ENCODE measurements at regions not wholly inside any gene's neighbourhood (a gene's known extent, or its start where the extent isn't known, plus 50 kb on each side); places are given as distances from the start of the nearest gene placed in this dataset.

DNA sequence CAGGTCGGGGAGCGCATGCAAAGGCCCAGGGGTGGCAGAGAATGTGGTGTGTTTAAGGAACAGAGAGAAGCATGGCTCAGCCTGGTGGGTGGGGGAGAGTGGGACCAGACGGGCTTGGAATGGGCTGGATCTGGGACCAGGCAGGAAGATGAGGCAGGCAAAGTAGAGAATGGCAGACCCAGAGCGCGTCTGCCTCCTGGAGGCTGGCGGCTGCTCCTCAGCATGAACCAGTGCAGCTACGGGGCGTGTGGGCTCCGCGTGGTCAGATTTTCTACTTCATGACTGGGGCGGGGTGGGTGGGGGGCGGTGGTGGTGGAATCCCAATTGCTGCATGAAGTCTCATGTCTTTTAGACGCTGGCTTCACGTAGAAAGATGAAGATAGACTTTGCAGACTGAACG lies 135.6 kb downstream of the TFAP2C start:
- TF ChIP-seq POLR2A (IDR thresholded peaks at IDR 0.05; ENCODE audit: low read depth, low read length) (no peak), POLR2AphosphoS5 (IDR thresholded peaks at IDR 0.05; ENCODE audit: low read depth, low read length) (no peak)
